Parathyroid adenoma (tissue), 2 donors: ENCODE measurements at regions not wholly inside any gene's neighbourhood (a gene's known extent, or its start where the extent isn't known, plus 50 kb on each side); places are given as distances from the start of the nearest gene placed in this dataset.

Experiments used
- H2AFZ ChIP-seq: fragments of 300-600 bp; sonication (generic); one replicate; pipeline ENCODE4 v1.7.0; 2017; ENCODE audit warnings: antibody characterized with exemption, mild to moderate bottlenecking
- H3K27ac ChIP-seq: fragments of 300-600 bp; sonication (generic); one replicate; pipeline ENCODE4 v1.7.0; 2017
- H3K27me3 ChIP-seq: fragments of 300-600 bp; sonication (generic); one replicate; pipeline ENCODE4 v1.7.0; 2017; ENCODE audit warnings: low read length; ENCODE audit not compliant: control insufficient read depth, insufficient read depth
- H3K36me3 ChIP-seq: fragments of 300-600 bp; sonication (generic); one replicate; pipeline ENCODE4 v1.7.0; 2017; ENCODE audit warnings: low read length; ENCODE audit not compliant: control insufficient read depth, insufficient read depth
- H3K4me1 ChIP-seq: fragments of 300-600 bp; sonication (generic); one replicate; pipeline ENCODE4 v1.7.0; 2017; ENCODE audit warnings: control low read depth
- H3K4me2 ChIP-seq: fragments of 300-600 bp; sonication (generic); one replicate; pipeline ENCODE4 v1.7.0; 2017; ENCODE audit warnings: low read length
- H3K4me3 ChIP-seq: fragments of 300-600 bp; sonication (generic); one replicate; pipeline ENCODE4 v1.7.0; 2017; ENCODE audit warnings: low read depth, low read length
- H3K79me2 ChIP-seq: fragments of 300-600 bp; sonication (generic); one replicate; pipeline ENCODE4 v1.7.0; 2017; ENCODE audit warnings: control low read depth
- H3K9ac ChIP-seq: fragments of 300-600 bp; sonication (generic); one replicate; pipeline ENCODE4 v1.7.0; 2017; ENCODE audit warnings: mild to moderate bottlenecking
- H3K9me3 ChIP-seq: fragments of 300-600 bp; sonication (generic); one replicate; pipeline ENCODE4 v1.7.0; 2017; ENCODE audit warnings: low read length; ENCODE audit not compliant: control insufficient read depth
- TF ChIP-seq, protein P1 (sequence below): fragments of 300-600 bp; sonication (generic); IDR thresholded peaks from one replicate; pipeline ENCODE4 v1.7.0; 2017; ENCODE audit warnings: antibody characterized with exemption, mild to moderate bottlenecking
- donor health status: primary hyperparathyroidism.

DNA sequence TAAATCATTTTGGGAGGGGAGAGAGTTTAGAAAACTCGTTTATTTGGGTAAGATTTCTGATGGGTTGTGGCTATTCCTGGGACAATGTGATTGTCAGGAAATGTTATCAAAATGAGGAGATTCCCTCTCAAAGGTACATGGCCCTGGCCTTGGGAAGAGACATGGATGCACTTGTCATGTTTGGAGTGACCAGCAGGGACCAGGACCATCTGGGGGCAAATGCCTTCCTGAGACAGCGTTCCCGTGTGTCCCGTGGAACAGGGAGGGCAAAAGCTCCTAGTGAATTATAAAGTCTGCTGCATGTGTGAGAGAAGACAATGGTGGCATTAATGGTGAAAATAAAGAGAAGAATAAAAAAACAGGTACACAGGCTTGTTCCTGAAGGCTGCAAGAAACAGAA, 317.3 kb downstream of the ZNF536 start:
- Histone ChIP-seq H2AFZ (no peak overlapping the region), H3K9ac (no peak overlapping the region), H3K4me1 (no peaks in the 10 kb centered on the region), H3K36me3 (no peaks in the 10 kb centered on the region), H3K27ac (no peak overlapping the region), H3K27me3 (no peaks in the 10 kb centered on the region), H3K9me3 (no peaks in the 10 kb centered on the region), H3K4me2 (no peak overlapping the region), H3K79me2 (no peaks in the 10 kb centered on the region), H3K4me3 (no peak overlapping the region)
- TF ChIP-seq, protein P1, sequence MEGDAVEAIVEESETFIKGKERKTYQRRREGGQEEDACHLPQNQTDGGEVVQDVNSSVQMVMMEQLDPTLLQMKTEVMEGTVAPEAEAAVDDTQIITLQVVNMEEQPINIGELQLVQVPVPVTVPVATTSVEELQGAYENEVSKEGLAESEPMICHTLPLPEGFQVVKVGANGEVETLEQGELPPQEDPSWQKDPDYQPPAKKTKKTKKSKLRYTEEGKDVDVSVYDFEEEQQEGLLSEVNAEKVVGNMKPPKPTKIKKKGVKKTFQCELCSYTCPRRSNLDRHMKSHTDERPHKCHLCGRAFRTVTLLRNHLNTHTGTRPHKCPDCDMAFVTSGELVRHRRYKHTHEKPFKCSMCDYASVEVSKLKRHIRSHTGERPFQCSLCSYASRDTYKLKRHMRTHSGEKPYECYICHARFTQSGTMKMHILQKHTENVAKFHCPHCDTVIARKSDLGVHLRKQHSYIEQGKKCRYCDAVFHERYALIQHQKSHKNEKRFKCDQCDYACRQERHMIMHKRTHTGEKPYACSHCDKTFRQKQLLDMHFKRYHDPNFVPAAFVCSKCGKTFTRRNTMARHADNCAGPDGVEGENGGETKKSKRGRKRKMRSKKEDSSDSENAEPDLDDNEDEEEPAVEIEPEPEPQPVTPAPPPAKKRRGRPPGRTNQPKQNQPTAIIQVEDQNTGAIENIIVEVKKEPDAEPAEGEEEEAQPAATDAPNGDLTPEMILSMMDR = no peak

DNA sequence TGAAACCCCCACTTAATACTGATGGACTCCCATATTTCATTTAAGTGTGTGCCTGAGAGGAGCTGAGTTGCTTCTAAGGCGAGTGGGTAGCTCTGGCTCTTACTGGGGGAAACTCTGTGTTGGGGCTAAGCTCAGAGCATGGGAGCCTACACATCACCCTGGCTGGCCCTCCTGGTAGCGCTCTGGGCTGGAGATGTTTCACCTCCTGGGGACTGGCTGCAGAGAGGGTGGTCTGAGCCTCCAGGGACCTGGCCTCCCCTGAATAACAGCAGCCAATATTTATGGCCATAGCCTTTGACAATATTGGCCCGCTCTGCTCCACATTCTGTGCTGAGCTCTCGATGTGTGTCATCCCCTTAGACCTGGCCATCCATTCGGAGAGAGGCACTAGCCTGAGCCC, 316.5 kb downstream of the ZNF536 start:
- H3K9ac ChIP-seq = no peak overlapping the region
- TF ChIP-seq, protein P1 = no peak
- no peaks in the 10 kb centered on the region for H3K9me3 ChIP-seq
- H3K27ac ChIP-seq = no peak overlapping the region
- H2AFZ ChIP-seq = no peak overlapping the region
- H3K4me3 ChIP-seq = no peak overlapping the region
- no peaks in the 10 kb centered on the region for H3K27me3 ChIP-seq
- H3K79me2 ChIP-seq = no peaks in the 10 kb centered on the region
- no peak overlapping the region for H3K4me2 ChIP-seq
- H3K36me3 ChIP-seq = no peaks in the 10 kb centered on the region
- no peaks in the 10 kb centered on the region for H3K4me1 ChIP-seq

DNA sequence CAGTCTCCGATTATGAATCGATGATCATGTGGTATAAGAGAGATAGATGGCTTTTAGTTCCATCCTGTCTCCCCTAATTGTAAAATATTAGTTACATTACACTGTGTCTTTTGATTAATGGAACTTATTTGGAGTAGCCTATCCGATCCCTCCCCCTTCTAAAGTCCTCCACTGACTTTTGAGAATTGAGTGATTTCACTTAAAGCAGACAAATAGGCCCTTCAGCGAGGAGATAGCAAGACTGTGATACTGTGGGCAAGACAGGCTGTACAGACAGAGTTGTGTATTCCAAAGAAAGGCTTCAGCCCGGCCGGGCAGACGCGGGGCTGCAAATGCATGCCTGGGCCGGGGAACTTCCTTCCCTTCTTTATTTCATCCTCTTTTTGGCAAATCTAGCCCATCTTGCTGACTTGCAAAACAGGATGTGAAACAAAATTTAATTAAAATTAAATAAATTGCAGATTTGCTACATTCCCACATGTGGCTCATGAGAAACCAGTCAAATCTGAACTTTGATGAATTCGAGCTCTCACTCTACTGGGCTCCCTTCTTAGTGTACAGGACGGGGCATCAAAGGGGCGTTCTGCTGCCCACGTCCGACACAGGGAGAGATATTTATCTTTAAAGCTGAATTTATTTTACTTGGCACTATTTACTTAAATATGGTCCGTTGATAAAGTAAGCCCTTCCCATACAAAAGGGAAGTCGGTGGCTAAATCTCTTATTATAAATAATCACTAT, 314.8 kb downstream of the ZNF536 start:
- Histone ChIP-seq H3K27ac (no peak overlapping the region), H3K4me3 (no peak overlapping the region), H3K9me3 (no peaks in the 10 kb centered on the region), H3K9ac (no peak overlapping the region), H3K4me1 (no peaks in the 10 kb centered on the region), H3K27me3 (no peaks in the 10 kb centered on the region), H3K79me2 (no peaks in the 10 kb centered on the region), H3K36me3 (no peaks in the 10 kb centered on the region), H3K4me2 (no peak overlapping the region), H2AFZ (no peak overlapping the region)
- TF ChIP-seq, protein P1 = no peak

DNA sequence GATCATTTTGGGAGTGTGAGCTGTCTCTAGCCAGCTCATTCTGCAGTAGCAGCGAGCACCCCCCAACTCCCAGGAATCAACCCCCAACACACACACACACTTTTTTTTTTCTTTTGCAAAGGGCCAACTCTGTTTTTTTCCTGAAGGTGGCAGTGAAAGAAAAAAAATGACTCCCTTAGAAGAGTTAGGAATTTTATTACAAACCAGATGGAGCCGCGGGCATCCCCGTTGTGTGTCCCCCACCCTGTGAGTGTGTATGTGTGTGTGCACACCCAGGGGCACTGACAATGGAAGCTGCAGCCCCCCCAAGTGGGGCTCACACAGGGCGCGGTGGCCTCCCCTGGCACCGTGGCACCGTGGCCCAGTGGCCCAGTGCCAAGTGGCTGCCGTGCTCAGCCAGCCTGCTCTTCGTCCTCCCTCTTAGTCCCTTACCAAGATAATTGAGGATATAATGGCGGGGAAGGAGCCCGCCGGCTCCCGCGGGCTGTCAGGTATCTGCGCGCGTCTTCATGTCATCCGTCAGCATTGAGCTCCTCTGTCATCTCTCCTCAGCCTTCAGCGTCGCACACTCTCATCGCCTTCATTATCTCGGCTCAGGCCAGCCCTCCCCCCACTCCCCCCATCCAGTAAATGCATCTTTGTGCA, 314.1 kb downstream of the ZNF536 start:
- Histone ChIP-seq H3K9ac (no peak overlapping the region), H3K27me3 (no peaks in the 10 kb centered on the region), H3K27ac (no peak overlapping the region), H3K9me3 (no peaks in the 10 kb centered on the region), H3K79me2 (no peaks in the 10 kb centered on the region), H2AFZ (no peak overlapping the region), H3K36me3 (no peaks in the 10 kb centered on the region), H3K4me3 (no peak overlapping the region), H3K4me1 (no peaks in the 10 kb centered on the region), H3K4me2 (no peak overlapping the region)
- TF ChIP-seq, protein P1 = no peak
